Endothelial cell of umbilical vein (primary cell): ENCODE measurements at regions not wholly inside any gene's neighbourhood (a gene's known extent, or its start where the extent isn't known, plus 50 kb on each side); places are given as distances from the start of the nearest gene placed in this dataset.
"Not testable (repeated sequence)": the region's sequence is repeated elsewhere in the genome, so short reads cannot be mapped to it uniquely, and the experiment has no call there.

ENCODE experiments used
- BruUV-seq: library from RNA; stranded (reverse); fragments of 400-500 nt; replicated peaks from 2 replicates; lab custom pipeline; 2021; lab: Mats Ljungman, UMichigan
- CTCF ChIA-PET: fragments of 300-600, 350-600 bp; sonication (Branson Sonifier 250); formaldehyde crosslinking; loops from one replicate; lab custom pipeline; 2021; ENCODE audit warnings: antibody characterized with exemption, inconsistent platforms; lab: Charles Lee
- POLR2A ChIA-PET: fragments of 300-600, 350-600 bp; sonication (Branson Sonifier 250); formaldehyde crosslinking; loops from one replicate; lab custom pipeline; 2021; ENCODE audit warnings: antibody characterized with exemption, inconsistent platforms; lab: Charles Lee
- DNase-seq: peaks from one replicate; pipeline ENCODE4 v3.0.0-alpha.2; 2011; ENCODE audit warnings: low read depth, low spot score
- FAIRE-seq: peaks from 2 replicates; lab custom pipeline; 2011; peaks lifted over from hg19 to GRCh38; lab: Jason Lieb, UNC
- H2AFZ ChIP-seq: 2 replicates; pipeline ENCODE4 v1.6.0; 2012; ENCODE audit warnings: low read depth, low read length, control low read depth, inconsistent platforms
- H3K27ac ChIP-seq: 2 replicates; pipeline ENCODE4 v1.5.1; 2011; ENCODE audit warnings: low read depth, mild to moderate bottlenecking, control low read depth, low read length, moderate library complexity; ENCODE audit not compliant: insufficient read depth
- H3K27me3 ChIP-seq, 2 experiments: 2 replicates each; pipeline versions ENCODE4 v1.6.0 to v1.6.1; 2011; ENCODE audit warnings: low read length in 2 of 2, mixed read lengths in 1 of 2; ENCODE audit not compliant: control insufficient read depth in 2 of 2, insufficient read depth in 2 of 2
- H3K36me3 ChIP-seq, 2 experiments: 2 replicates in 1 of 2; 3 replicates in 1 of 2; pipeline ENCODE4 v1.5.1; 2011; ENCODE audit warnings: low read length in 2 of 2, mild to moderate bottlenecking in 1 of 2, moderate library complexity in 1 of 2; ENCODE audit not compliant: control insufficient read depth in 2 of 2, insufficient read depth in 2 of 2; ENCODE audit errors: extremely low read depth in 1 of 2
- H3K4me1 ChIP-seq: 3 replicates; pipeline ENCODE4 v1.5.1; 2011; ENCODE audit warnings: mild to moderate bottlenecking, low read length; ENCODE audit not compliant: control insufficient read depth, insufficient read depth; ENCODE audit errors: extremely low read depth
- H3K4me2 ChIP-seq: 2 replicates; pipeline ENCODE4 v1.6.1; 2011; ENCODE audit warnings: low read length, control low read depth, mixed read lengths; ENCODE audit not compliant: insufficient read depth
- H3K4me3 ChIP-seq, 3 experiments: fragments of 200-600 bp in 1 of 3; sonication (generic), shearing (Covaris generic) in 1 of 3; replicated peaks in 1 of 3; 2 replicates each; pipeline ENCODE4 v1.5.1; 2011 to 2016; ENCODE audit warnings: control low read depth in 3 of 3, low read length in 3 of 3, mild to moderate bottlenecking in 2 of 3, inconsistent platforms in 1 of 3, low read depth in 1 of 3, moderate library complexity in 1 of 3; ENCODE audit not compliant: insufficient read depth in 1 of 3
- H3K79me2 ChIP-seq: 2 replicates; pipeline ENCODE4 v1.6.0; 2012; ENCODE audit warnings: low read length, inconsistent platforms; ENCODE audit not compliant: control insufficient read depth, insufficient read depth
- H3K9ac ChIP-seq: replicated peaks from 2 replicates; pipeline ENCODE3; 2011; ENCODE audit warnings: low read length, control low read depth; ENCODE audit not compliant: insufficient read depth; ENCODE audit errors: extremely low read depth
- H3K9me1 ChIP-seq: replicated peaks from 3 replicates; pipeline ENCODE4 v1.6.0; 2011; ENCODE audit warnings: mild to moderate bottlenecking, low read length; ENCODE audit not compliant: control insufficient read depth, insufficient read depth; ENCODE audit errors: extremely low read depth
- H3K9me3 ChIP-seq: replicated peaks from 2 replicates; pipeline ENCODE4 v1.5.1; 2012; ENCODE audit warnings: low read length, inconsistent platforms; ENCODE audit not compliant: control insufficient read depth, insufficient read depth
- H4K20me1 ChIP-seq: replicated peaks from 2 replicates; pipeline ENCODE3; 2011; ENCODE audit warnings: mild to moderate bottlenecking, low read length; ENCODE audit not compliant: control insufficient read depth, insufficient read depth; ENCODE audit errors: extremely low read depth
- POLR2A ChIP-seq: IDR thresholded peaks from 2 replicates; pipeline ENCODE4 v1.6.1; 2012; ENCODE audit warnings: low read depth, mild to moderate bottlenecking, control low read depth, low read length
- dilution Hi-C: fragments of 300-500 bp; cut with MboI; formaldehyde crosslinking; loops from one replicate; pipeline ENCODE4 v1.15.0; 2019; ENCODE audit warnings: low sequenced_read_pairs; ENCODE audit not compliant: extremely low pct_ligation_motif_present
- intact Hi-C: fragments of 100-400 bp; cut with micrococcal nuclease; formaldehyde crosslinking; loops from one replicate; pipeline ENCODE4 v1.10.0; 2022

DNA sequence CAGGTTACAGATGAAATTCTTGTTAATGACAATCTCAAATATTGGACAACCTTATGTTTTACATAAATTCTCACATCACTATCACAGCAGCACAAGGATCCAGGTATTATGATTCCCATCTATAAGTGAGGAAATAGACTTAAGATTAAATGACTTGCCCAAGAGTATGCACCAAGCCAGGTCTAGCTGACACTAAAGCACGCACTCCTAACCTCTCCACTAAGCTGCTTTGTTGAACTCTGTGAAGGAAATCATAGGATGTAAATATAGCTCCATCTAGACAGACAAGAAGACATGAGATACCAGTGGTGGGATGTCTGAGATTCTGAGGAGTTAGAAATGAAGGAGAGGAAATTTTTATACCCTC, 87.9 kb downstream of the PHLDA1 start:
- Histone ChIP-seq H3K4me3 (no peak overlapping the region), H3K9me1 (no peaks in the 10 kb centered on the region), H3K27me3 (no peaks in the 10 kb centered on the region), H3K79me2 (no peaks in the 10 kb centered on the region), H3K4me2 (peak overlapping the region; percentile 77), H4K20me1 (no peaks in the 10 kb centered on the region), H3K4me1 (peaks cover 29% of the 10 kb centered on the region), H3K9ac (peak overlapping the region; percentile 49), H3K36me3 (no peaks in the 10 kb centered on the region), H2AFZ (peak overlapping the region; percentile 20), H3K9me3 (no peaks in the 10 kb centered on the region), H3K27ac (peak overlapping the region; percentile 94)
- FAIRE-seq (peak; percentile 18), DNase-seq (no peak)
- POLR2A ChIA-PET: interaction anchor here (2.1 kb wide), 1 partner anchor 88 kb away, joined by 6 read pairs; the partner anchor contains the start of gene PHLDA1
- dilution Hi-C loops: no loop called here
- BruUV-seq: no TSS peak
- intact Hi-C loops: loop anchor here (1.0 kb wide), 3 partner anchors 9 to 87 kb away; no protein-coding TSS in a partner anchor
- no peak for TF ChIP-seq POLR2A
- CTCF ChIA-PET: interaction anchor here (0.9 to 1.3 kb wide), 4 partner anchors 15 to 236 kb away, joined by 3 to 4 read pairs (median 4); no protein-coding TSS in a partner anchor

DNA sequence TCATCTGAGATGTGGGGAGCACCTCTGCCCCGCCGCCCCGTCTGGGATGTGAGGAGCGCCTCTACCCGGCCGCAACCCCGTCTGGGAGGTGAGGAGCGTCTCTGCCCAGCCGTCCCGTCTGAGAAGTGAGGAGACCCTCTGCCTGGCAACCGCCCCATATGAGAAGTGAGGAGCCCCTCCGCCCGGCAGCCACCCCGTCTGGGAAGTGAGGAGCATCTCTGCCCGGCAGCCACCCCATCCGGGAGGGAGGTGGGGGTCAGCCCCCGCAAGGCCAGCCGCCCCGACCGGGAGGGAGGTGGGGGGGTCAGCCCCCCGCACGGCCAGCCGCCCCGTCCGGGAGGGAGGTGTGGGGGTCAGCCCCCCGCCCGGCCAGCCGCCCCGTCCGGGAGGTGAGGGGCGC, 89.9 kb downstream of the PHLDA1 start:
- H3K27ac ChIP-seq, H3K79me2 ChIP-seq, H3K9me3 ChIP-seq, BruUV-seq, H3K4me2 ChIP-seq, H3K4me3 ChIP-seq, H3K27me3 ChIP-seq, CTCF ChIA-PET, H3K9ac ChIP-seq, intact Hi-C loops, FAIRE-seq, H3K9me1 ChIP-seq, POLR2A ChIA-PET, DNase-seq, dilution Hi-C loops, H4K20me1 ChIP-seq, H2AFZ ChIP-seq, H3K36me3 ChIP-seq: not testable (repeated sequence)
- peaks cover 34% of the 10 kb centered on the region for H3K4me1 ChIP-seq
